Naive thymus-derived CD4-positive, alpha-beta T cell (primary cell): ENCODE measurements at regions not wholly inside any gene's neighbourhood (a gene's known extent, or its start where the extent isn't known, plus 50 kb on each side); places are given as distances from the start of the nearest gene placed in this dataset.
"Not testable (repeated sequence)": the region's sequence is repeated elsewhere in the genome, so short reads cannot be mapped to it uniquely, and the experiment has no call there.

Source experiments
- ATAC-seq: fragments of 150-1000 bp; cut with Tn5 transposase; 2 replicates; pipeline ENCODE4 v1.10.0; 2021; ENCODE audit warnings: mild to moderate bottlenecking, moderate library complexity
- CTCF ChIA-PET: fragments of 350-600 bp; sonication (Branson Sonifier 250); formaldehyde crosslinking; loops from one replicate; lab custom pipeline; 2021; ENCODE audit warnings: antibody characterized with exemption; lab: Charles Lee
- POLR2A ChIA-PET: fragments of 350-600 bp; sonication (Branson Sonifier 250); formaldehyde crosslinking; loops from one replicate; lab custom pipeline; 2021; ENCODE audit warnings: antibody characterized with exemption, inconsistent platforms; lab: Charles Lee
- DNase-seq, 9 donors: peaks; one replicate each; pipeline versions ENCODE4 v3.0.0 to v3.0.0-alpha.2; 2020 to 2022; ENCODE audit warnings: mixed read lengths in 1 of 9
- H3K27ac ChIP-seq: one replicate; pipeline ENCODE4 v1.7.0; 2013; ENCODE audit warnings: mild to moderate bottlenecking, low read depth, low read length, moderate library complexity
- H3K27me3 ChIP-seq, 2 donors: one replicate each; pipeline ENCODE4 v1.7.0; 2013; ENCODE audit warnings: low read length in 2 of 2, mild to moderate bottlenecking in 2 of 2, moderate library complexity in 2 of 2; ENCODE audit not compliant: control insufficient read depth in 2 of 2, insufficient read depth in 2 of 2
- H3K36me3 ChIP-seq, 3 experiments: 1 replicate in 2 of 3; 2 replicates in 1 of 3; pipeline ENCODE4 v1.7.0; 2013; ENCODE audit warnings: low read length in 3 of 3, mild to moderate bottlenecking in 3 of 3, moderate library complexity in 1 of 3; ENCODE audit not compliant: insufficient read depth in 3 of 3, control insufficient read depth in 2 of 3
- H3K4me1 ChIP-seq, 2 donors: one replicate each; pipeline ENCODE4 v1.7.0; 2013; ENCODE audit warnings: low read length in 2 of 2, mild to moderate bottlenecking in 2 of 2, moderate library complexity in 1 of 2; ENCODE audit not compliant: control insufficient read depth in 2 of 2, insufficient read depth in 2 of 2
- H3K4me3 ChIP-seq: 2 replicates; pipeline ENCODE4 v1.7.0; 2013; ENCODE audit warnings: mild to moderate bottlenecking, low read length
- H3K9me3 ChIP-seq, 3 experiments: 1 replicate in 2 of 3; 2 replicates in 1 of 3; pipeline ENCODE4 v1.7.0; 2013; ENCODE audit warnings: low read length in 3 of 3; ENCODE audit not compliant: control insufficient read depth in 2 of 3
- H3K27ac Mint-ChIP-seq, 9 donors: one replicate each; pipeline ENCODE4 v1.8.0; 2020 to 2022; ENCODE audit warnings: mixed read lengths in 9 of 9, mild to moderate bottlenecking in 8 of 9, moderate library complexity in 5 of 9, inconsistent platforms in 2 of 9
- H3K27me3 Mint-ChIP-seq, 5 donors: one replicate each; pipeline ENCODE4 v1.8.0; 2021 to 2022; ENCODE audit warnings: mixed read lengths in 5 of 5, mild to moderate bottlenecking in 1 of 5
- H3K36me3 Mint-ChIP-seq, 5 donors: one replicate each; pipeline ENCODE4 v1.8.0; 2020 to 2022; ENCODE audit warnings: mixed read lengths in 5 of 5, mild to moderate bottlenecking in 3 of 5, inconsistent platforms in 1 of 5
- H3K4me1 Mint-ChIP-seq, 7 donors: one replicate each; pipeline ENCODE4 v1.8.0; 2020 to 2022; ENCODE audit warnings: mixed read lengths in 7 of 7, mild to moderate bottlenecking in 3 of 7, inconsistent platforms in 1 of 7
- H3K4me3 Mint-ChIP-seq, 10 donors: one replicate each; pipeline ENCODE4 v1.8.0; 2020 to 2022; ENCODE audit warnings: mild to moderate bottlenecking in 10 of 10, mixed read lengths in 10 of 10, moderate library complexity in 6 of 10, inconsistent platforms in 2 of 10
- H3K9me3 Mint-ChIP-seq, 11 donors: one replicate each; pipeline ENCODE4 v1.8.0; 2020 to 2022; ENCODE audit warnings: mixed read lengths in 11 of 11, mild to moderate bottlenecking in 4 of 11, inconsistent platforms in 1 of 11, moderate library complexity in 1 of 11
- intact Hi-C, 2 donors: fragments of 100-400 bp; cut with micrococcal nuclease; formaldehyde crosslinking; loops; one replicate each; pipeline ENCODE4 v1.15.1; 2023

GRCh38 chr3:127438371-127438770 lies 150.5 kb upstream of the PRR20G start:
- Mint-ChIP-seq H3K36me3 (no peaks in the 10 kb centered on the region), H3K27ac (no peak overlapping the region), H3K27me3 (peaks cover 0 to 16% (median 2%) of the 10 kb centered on the region in 5 donors), H3K4me3 (no peak overlapping the region), H3K4me1 (peaks cover 0 to 2% (median 0%) of the 10 kb centered on the region in 7 donors), H3K9me3 (peaks cover 0 to 3% (median 0%) of the 10 kb centered on the region in 11 donors)
- no peak overlapping the region for H3K4me3 ChIP-seq
- H3K36me3 ChIP-seq, result no peaks in the 10 kb centered on the region
- POLR2A ChIA-PET, result no interaction called here
- no peak for DNase-seq
- no peaks in the 10 kb centered on the region for H3K4me1 ChIP-seq
- H3K27ac ChIP-seq, result no peak overlapping the region
- H3K9me3 ChIP-seq, result no peaks in the 10 kb centered on the region
- H3K27me3 ChIP-seq, result no peaks in the 10 kb centered on the region
- no peak for ATAC-seq
- CTCF ChIA-PET, result no interaction called here
- intact Hi-C loops, result no loop called here

- H3K4me3 ChIP-seq, H3K27me3 ChIP-seq, POLR2A ChIA-PET, H3K4me1 ChIP-seq, H3K4me1 Mint-ChIP-seq, CTCF ChIA-PET, H3K9me3 Mint-ChIP-seq, intact Hi-C loops, H3K36me3 Mint-ChIP-seq, H3K36me3 ChIP-seq, DNase-seq, H3K27ac Mint-ChIP-seq, H3K9me3 ChIP-seq, ATAC-seq, H3K4me3 Mint-ChIP-seq, H3K27ac ChIP-seq: not testable (repeated sequence)
- H3K27me3 Mint-ChIP-seq, result peaks cover 3 to 20% (median 15%) of the 10 kb centered on the region in 5 donors
These were observed 147.5 kb upstream of the PRR20G start for GRCh38 chr3:127435299-127435698.

GRCh38 chr3:127431066-127431465 lies 143.2 kb upstream of the PRR20G start:
- Mint-ChIP-seq H3K4me3 (no peak overlapping the region), H3K27ac (no peak overlapping the region), H3K36me3 (no peaks in the 10 kb centered on the region), H3K27me3 (peaks cover 15 to 53% (median 39%) of the 10 kb centered on the region in 5 donors), H3K4me1 (no peaks in the 10 kb centered on the region), H3K9me3 (peaks cover 0 to 9% (median 0%) of the 10 kb centered on the region in 11 donors)
- Histone ChIP-seq H3K9me3 (no peaks in the 10 kb centered on the region), H3K27me3 (no peaks in the 10 kb centered on the region), H3K36me3 (no peaks in the 10 kb centered on the region), H3K4me1 (no peaks in the 10 kb centered on the region), H3K4me3 (no peak overlapping the region), H3K27ac (no peak overlapping the region)
- POLR2A ChIA-PET, result no interaction called here
- no peak for ATAC-seq
- intact Hi-C loops, result no loop called here
- DNase-seq, result peak in 1 of 9 donors; percentile 3
- CTCF ChIA-PET, result no interaction called here

DNA sequence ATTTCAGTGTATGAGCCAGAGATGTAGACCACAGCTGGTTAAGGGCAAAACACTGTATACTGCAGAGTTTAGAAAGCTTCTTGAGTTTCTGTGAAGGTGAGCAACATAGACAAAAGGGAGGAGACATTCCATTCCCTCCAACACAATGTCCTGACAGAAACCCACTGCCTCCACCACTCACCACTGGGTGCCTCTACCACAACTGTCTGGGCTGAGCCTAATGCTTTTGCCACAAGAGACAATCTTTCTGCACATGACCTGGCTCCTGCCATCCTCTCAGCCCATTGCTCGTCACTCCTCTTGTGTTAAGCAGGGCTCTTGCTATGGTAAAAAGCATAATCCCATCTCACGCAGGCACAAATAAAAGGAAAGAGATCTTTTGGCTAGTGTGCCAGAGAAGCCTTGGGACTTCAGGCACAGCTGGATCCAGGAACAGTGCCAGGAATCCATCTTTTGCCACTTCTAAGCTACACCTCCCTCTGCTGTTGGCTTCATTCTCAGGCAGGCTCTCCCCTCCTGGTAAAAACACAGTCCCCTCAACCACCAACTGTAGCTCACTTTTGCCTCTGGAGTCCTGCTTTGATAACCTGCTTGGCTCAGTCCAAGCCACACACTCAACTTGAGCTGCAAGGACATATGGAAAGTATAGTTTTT lies 140.6 kb upstream of the PRR20G start:
- H3K27me3 ChIP-seq, result no peaks in the 10 kb centered on the region
- ChIA-PET POLR2A (no interaction called here), CTCF (no interaction called here)
- peaks cover 0 to 9% (median 0%) of the 10 kb centered on the region in 11 donors for H3K9me3 Mint-ChIP-seq
- H3K4me3 Mint-ChIP-seq, result no peak overlapping the region
- intact Hi-C loops, result no loop called here
- H3K4me1 ChIP-seq, result no peaks in the 10 kb centered on the region
- DNase-seq (peak in 1 of 9 donors; percentile 8), ATAC-seq (no peak)
- H3K27ac ChIP-seq, result no peak overlapping the region
- no peak overlapping the region for H3K4me3 ChIP-seq
- H3K27ac Mint-ChIP-seq, result no peak overlapping the region
- H3K36me3 ChIP-seq, result no peaks in the 10 kb centered on the region
- no peaks in the 10 kb centered on the region for H3K9me3 ChIP-seq
- H3K36me3 Mint-ChIP-seq, result no peaks in the 10 kb centered on the region
- H3K4me1 Mint-ChIP-seq, result no peaks in the 10 kb centered on the region
- H3K27me3 Mint-ChIP-seq, result peaks cover 17 to 79% (median 54%) of the 10 kb centered on the region in 5 donors

DNA sequence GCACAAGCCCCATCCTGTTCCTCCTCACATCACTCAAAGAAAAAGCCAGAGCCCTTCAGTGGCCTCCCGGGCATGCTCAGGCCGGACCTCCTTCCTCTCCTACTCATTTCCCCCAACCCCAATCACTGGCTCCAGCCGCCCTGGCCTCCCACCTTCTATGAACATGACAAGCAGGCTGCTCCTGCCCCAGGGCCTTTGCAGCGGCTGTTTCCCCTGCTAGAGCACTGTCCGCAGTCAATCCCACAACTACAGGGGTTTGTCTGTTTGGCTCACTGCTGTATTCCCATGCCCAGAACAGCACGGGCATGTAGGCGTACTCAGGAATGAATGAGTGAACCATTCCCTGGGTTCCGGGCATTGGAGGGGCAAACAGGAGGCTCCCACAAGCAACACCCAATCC lies 139.8 kb upstream of the PRR20G start:
- Histone ChIP-seq H3K27me3 (no peaks in the 10 kb centered on the region), H3K27ac (no peak overlapping the region), H3K4me3 (no peak overlapping the region), H3K9me3 (no peaks in the 10 kb centered on the region), H3K36me3 (no peaks in the 10 kb centered on the region), H3K4me1 (no peaks in the 10 kb centered on the region)
- Mint-ChIP-seq H3K36me3 (no peaks in the 10 kb centered on the region), H3K9me3 (peaks cover 0 to 4% (median 0%) of the 10 kb centered on the region in 11 donors), H3K27me3 (peaks cover 17 to 84% (median 55%) of the 10 kb centered on the region in 5 donors), H3K4me1 (no peaks in the 10 kb centered on the region), H3K4me3 (no peak overlapping the region), H3K27ac (no peak overlapping the region)
- DNase-seq, result peak in 1 of 9 donors; percentile 2
- no peak for ATAC-seq
- CTCF ChIA-PET, result no interaction called here
- intact Hi-C loops, result no loop called here
- POLR2A ChIA-PET, result no interaction called here

GRCh38 chr3:127427156-127427555 lies 139.3 kb upstream of the PRR20G start:
- ChIA-PET POLR2A (no interaction called here), CTCF (no interaction called here)
- no peaks in the 10 kb centered on the region for H3K4me1 ChIP-seq
- no peaks in the 10 kb centered on the region for H3K36me3 ChIP-seq
- H3K27ac Mint-ChIP-seq, result no peak overlapping the region
- no peak overlapping the region for H3K4me3 Mint-ChIP-seq
- H3K4me3 ChIP-seq, result no peak overlapping the region
- ATAC-seq, result no peak
- no peaks in the 10 kb centered on the region for H3K36me3 Mint-ChIP-seq
- H3K9me3 ChIP-seq, result no peaks in the 10 kb centered on the region
- H3K27me3 ChIP-seq, result no peaks in the 10 kb centered on the region
- H3K27me3 Mint-ChIP-seq, result peaks cover 20 to 87% (median 54%) of the 10 kb centered on the region in 5 donors
- peak in 1 of 9 donors; percentile 8 for DNase-seq
- H3K27ac ChIP-seq, result no peak overlapping the region
- no peaks in the 10 kb centered on the region for H3K4me1 Mint-ChIP-seq
- peaks cover 0 to 3% (median 0%) of the 10 kb centered on the region in 11 donors for H3K9me3 Mint-ChIP-seq
- intact Hi-C loops, result no loop called here
